ENCODE measurements at regions not wholly inside any gene's neighbourhood (a gene's known extent, or its start where the extent isn't known, plus 50 kb on each side); places are given as distances from the start of the nearest gene placed in this dataset.

DNA sequence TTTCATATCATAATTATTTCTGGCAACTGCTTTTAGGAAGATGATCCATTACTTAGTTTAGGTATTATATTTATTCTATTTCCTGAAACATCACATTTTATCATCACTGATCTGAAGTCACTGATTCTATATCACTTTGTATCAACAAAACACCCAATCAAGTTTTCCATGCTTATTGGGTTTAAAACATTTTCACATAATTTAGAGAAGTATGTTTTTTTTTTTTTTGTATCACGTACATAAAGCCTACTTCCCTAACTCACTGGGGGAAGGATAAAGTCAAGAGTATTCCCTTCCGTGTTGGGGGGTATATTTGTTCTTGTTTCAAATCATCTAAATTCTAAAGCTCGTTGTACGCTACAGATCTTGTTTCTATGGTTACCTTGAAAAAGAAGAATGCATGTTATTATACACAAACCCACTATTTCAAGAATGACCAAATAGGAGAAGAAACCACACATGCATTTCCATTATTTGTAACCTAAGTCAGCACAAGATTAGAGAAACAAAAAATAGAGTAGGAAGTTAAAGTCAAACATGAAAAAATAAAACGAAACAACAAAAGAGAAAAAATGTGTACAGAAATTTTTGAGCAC is 637.2 kb upstream of the MIR17HG start:
- no peak overlapping the region for H3K27ac ChIP-seq
- H3K4me1 ChIP-seq (replicated peaks; ENCODE audit: insufficient read depth): no peaks in the 10 kb centered on the region
- H3K79me2 ChIP-seq (ENCODE audit: low read depth): no peaks in the 10 kb centered on the region
- TF ChIP-seq, protein P1, sequence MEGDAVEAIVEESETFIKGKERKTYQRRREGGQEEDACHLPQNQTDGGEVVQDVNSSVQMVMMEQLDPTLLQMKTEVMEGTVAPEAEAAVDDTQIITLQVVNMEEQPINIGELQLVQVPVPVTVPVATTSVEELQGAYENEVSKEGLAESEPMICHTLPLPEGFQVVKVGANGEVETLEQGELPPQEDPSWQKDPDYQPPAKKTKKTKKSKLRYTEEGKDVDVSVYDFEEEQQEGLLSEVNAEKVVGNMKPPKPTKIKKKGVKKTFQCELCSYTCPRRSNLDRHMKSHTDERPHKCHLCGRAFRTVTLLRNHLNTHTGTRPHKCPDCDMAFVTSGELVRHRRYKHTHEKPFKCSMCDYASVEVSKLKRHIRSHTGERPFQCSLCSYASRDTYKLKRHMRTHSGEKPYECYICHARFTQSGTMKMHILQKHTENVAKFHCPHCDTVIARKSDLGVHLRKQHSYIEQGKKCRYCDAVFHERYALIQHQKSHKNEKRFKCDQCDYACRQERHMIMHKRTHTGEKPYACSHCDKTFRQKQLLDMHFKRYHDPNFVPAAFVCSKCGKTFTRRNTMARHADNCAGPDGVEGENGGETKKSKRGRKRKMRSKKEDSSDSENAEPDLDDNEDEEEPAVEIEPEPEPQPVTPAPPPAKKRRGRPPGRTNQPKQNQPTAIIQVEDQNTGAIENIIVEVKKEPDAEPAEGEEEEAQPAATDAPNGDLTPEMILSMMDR (conservative IDR thresholded peaks at IDR 0.05): no peak
- no peak for TF ChIP-seq EZH2 (IDR thresholded peaks at IDR 0.05; ENCODE audit: low read depth)
- H3K9me3 ChIP-seq (ENCODE audit: insufficient read depth, low read depth): no peaks in the 10 kb centered on the region
- H3K27me3 ChIP-seq (ENCODE audit: insufficient read depth, low read depth): no peaks in the 10 kb centered on the region
- H4K20me1 ChIP-seq (ENCODE audit: insufficient read depth): no peaks in the 10 kb centered on the region
- no peak overlapping the region for H2AFZ ChIP-seq
- BruUV-seq (replicated peaks): no TSS peak
- ChIA-PET CTCF (no interaction called here), POLR2A (ENCODE audit: unreplicated experiment) (no interaction called here)
- H3K9me2 ChIP-seq (ENCODE audit: insufficient read depth): no peaks in the 10 kb centered on the region
- intact Hi-C loops (cut with micrococcal nuclease; ENCODE audit: unreplicated experiment): no loop called here
- no peaks in the 10 kb centered on the region for H3K36me3 ChIP-seq (ENCODE audit: low read depth)
- no peaks in the 10 kb centered on the region for H3F3A ChIP-seq (ENCODE audit: insufficient read depth, low read depth)
- no peak overlapping the region for H3K4me3 ChIP-seq
- H3K4me2 ChIP-seq: no peak overlapping the region
- no peak for DNase-seq

DNA sequence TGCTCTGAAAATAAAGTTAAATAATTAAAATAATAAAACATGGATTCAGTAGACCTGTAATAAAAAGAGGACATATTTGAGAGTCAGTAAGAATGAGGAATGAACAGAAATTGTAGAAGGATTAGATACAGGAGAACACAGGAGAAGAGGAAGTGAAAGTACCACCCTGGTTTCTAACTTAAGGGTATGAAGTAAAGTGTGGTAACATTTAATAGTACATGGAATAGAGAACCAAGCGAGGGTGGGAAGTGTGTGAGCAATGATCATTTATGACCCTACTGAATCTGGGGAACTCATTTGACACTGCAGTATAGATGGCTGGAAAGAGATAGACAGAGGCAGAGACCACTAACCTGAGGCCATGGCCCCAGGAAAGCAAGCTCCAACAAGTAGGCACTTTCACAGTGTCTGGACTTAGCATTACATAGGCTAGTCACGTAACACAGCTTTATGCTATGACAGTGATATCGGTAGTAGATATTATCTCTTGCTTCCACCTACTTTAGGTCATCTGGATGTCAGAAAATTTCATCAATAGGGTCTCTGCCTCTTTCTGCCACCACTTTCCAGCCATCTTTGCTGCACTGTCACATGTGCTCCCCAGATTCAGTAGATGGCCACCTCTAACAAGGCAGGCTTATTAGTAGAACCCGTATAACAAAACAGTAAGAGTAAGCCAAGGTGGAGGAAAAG is 633.9 kb upstream of the MIR17HG start:
- H3F3A ChIP-seq (ENCODE audit: insufficient read depth, low read depth): no peaks in the 10 kb centered on the region
- no peak for TF ChIP-seq EZH2 (IDR thresholded peaks at IDR 0.05; ENCODE audit: low read depth)
- TF ChIP-seq, protein P1 (conservative IDR thresholded peaks at IDR 0.05): no peak
- no TSS peak for BruUV-seq (replicated peaks)
- no peaks in the 10 kb centered on the region; the same call in 1 of the 2 replicates for H3K9me2 ChIP-seq (ENCODE audit: insufficient read depth)
- no peaks in the 10 kb centered on the region for H3K79me2 ChIP-seq (ENCODE audit: low read depth)
- H3K4me3 ChIP-seq: no peak overlapping the region
- H2AFZ ChIP-seq: no peak overlapping the region
- no peak overlapping the region for H3K4me2 ChIP-seq
- ChIA-PET POLR2A (ENCODE audit: unreplicated experiment) (no interaction called here), CTCF (no interaction called here)
- no peak overlapping the region for H3K27ac ChIP-seq
- H4K20me1 ChIP-seq (ENCODE audit: insufficient read depth): no peaks in the 10 kb centered on the region
- H3K36me3 ChIP-seq (ENCODE audit: low read depth): no peaks in the 10 kb centered on the region
- peaks cover 6% of the 10 kb centered on the region; the same call in 1 of the 2 replicates for H3K4me1 ChIP-seq (replicated peaks; ENCODE audit: insufficient read depth)
- no peaks in the 10 kb centered on the region for H3K27me3 ChIP-seq (ENCODE audit: insufficient read depth, low read depth)
- DNase-seq: no peak
- no peaks in the 10 kb centered on the region for H3K9me3 ChIP-seq (ENCODE audit: insufficient read depth, low read depth)
- intact Hi-C loops (cut with micrococcal nuclease; ENCODE audit: unreplicated experiment): no loop called here

DNA sequence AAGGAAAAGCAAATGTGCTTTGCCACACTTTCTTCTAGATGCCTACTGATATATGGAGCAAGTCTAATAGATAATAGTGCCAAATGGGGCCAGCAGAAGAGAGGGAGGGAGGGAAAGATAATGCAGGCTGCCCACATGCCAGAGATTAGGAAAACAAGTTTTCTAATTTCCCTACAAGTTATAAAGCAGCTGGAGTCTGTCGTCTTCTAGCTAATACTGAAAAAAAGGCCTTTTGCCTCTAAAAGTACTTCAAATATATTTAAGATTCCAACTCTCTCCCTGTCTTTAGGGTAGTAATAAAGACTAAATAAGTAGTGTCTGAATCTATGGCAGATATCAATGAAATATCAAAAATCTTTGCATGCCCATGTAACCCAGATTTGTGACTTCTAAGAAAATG is 632.0 kb upstream of the MIR17HG start:
- intact Hi-C loops (cut with micrococcal nuclease; ENCODE audit: unreplicated experiment): no loop called here
- DNase-seq: no peak
- Histone ChIP-seq H2AFZ (no peak overlapping the region), H3K36me3 (ENCODE audit: low read depth) (no peaks in the 10 kb centered on the region), H3K9me2 (ENCODE audit: insufficient read depth) (no peaks in the 10 kb centered on the region; the same call in 1 of the 2 replicates), H3K79me2 (ENCODE audit: low read depth) (no peaks in the 10 kb centered on the region), H3K9me3 (ENCODE audit: insufficient read depth, low read depth) (no peaks in the 10 kb centered on the region), H3K27ac (no peak overlapping the region), H3K4me2 (no peak overlapping the region), H3K4me3 (no peak overlapping the region), H3F3A (ENCODE audit: insufficient read depth, low read depth) (no peaks in the 10 kb centered on the region), H3K4me1 (replicated peaks; ENCODE audit: insufficient read depth) (peaks cover 6% of the 10 kb centered on the region; the same call in 1 of the 2 replicates), H4K20me1 (ENCODE audit: insufficient read depth) (no peaks in the 10 kb centered on the region), H3K27me3 (ENCODE audit: insufficient read depth, low read depth) (no peaks in the 10 kb centered on the region)
- ChIA-PET POLR2A (ENCODE audit: unreplicated experiment) (no interaction called here), CTCF (no interaction called here)
- TF ChIP-seq, protein P1 (conservative IDR thresholded peaks at IDR 0.05): no peak
- TF ChIP-seq EZH2 (IDR thresholded peaks at IDR 0.05; ENCODE audit: low read depth): no peak
- BruUV-seq (replicated peaks): no TSS peak
